ENCODE measurements at regions not wholly inside any gene's neighbourhood (a gene's known extent, or its start where the extent isn't known, plus 50 kb on each side); places are given as distances from the start of the nearest gene placed in this dataset.
"Not testable (repeated sequence)": the region's sequence is repeated elsewhere in the genome, so short reads cannot be mapped to it uniquely, and the experiment has no call there.

DNA sequence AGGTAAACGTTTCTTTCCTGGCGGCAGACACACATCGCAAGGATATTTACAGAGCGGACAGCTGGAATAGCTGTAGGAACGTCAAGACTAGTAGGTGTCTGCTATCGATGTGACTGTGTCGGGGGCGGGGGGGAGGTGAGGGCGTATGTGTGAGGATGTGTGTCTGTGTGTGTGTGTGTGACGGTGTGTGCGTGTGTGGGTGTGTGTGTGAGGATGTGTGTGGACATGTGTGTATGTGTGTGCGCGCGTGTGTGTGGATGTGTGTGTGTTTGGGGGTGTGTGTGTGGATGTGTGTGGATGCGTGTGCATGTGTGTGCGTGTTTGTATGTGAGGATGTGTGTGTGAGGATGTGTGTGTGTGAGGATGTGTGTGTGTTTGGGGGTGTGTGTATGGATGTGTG, 55.4 kb downstream of the PNMA6F start:
- intact Hi-C loops (cut with DNase I): not testable (repeated sequence)

DNA sequence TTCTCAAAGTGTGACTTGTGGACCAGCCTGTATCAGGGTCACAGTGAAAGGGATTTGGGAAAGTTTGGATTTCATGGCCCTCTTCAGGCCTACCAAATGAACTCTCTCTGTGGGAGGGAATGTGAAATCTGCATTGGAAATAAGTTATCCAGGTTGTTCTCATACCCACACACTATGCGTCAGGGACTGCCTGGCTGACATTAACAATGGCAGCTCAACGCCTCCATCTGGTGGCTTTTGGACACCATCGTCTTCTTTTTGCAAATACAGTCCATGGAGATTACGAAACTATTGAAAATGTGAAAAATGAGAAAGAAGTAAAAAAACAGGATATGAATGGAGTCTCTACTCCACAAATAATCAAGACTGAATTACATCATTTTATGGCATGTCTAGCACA, 61.1 kb downstream of the PNMA6F start:
- intact Hi-C loops (cut with DNase I); DNase-seq (ENCODE audit: low spot score): not testable (repeated sequence)

More for the DNA sequence above, 55.4 kb downstream of the PNMA6F start:
- peak; percentile 51 for DNase-seq (ENCODE audit: low spot score)

DNA sequence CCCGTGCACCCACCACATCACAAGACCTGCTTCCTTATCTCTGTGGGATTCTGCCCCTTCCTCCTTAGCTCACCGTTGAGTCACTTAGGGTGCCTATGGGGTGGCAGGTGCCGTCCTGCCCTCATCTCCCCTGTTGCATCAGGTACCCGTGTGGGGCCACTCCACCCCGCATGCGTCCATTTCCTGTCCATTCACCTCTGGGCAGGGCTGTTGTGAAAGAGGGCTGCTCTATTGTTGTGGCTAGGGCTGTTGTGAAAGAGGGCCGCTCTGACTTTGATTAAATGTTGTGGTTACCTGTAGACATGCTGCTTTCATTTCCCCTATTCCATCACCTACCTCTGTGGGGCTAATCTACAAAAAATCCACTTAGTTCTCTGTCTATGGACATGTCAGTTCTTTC, 68.3 kb downstream of the PNMA6F start:
- intact Hi-C loops (cut with DNase I): not testable (repeated sequence)

GRCh38 chrX:153252378-153253129, 69.0 kb downstream of the PNMA6F start:
- DNase-seq (ENCODE audit: low spot score): peak; percentile 76

More for the DNA sequence above, 68.3 kb downstream of the PNMA6F start:
- not testable (repeated sequence) for DNase-seq (ENCODE audit: low spot score)

DNA sequence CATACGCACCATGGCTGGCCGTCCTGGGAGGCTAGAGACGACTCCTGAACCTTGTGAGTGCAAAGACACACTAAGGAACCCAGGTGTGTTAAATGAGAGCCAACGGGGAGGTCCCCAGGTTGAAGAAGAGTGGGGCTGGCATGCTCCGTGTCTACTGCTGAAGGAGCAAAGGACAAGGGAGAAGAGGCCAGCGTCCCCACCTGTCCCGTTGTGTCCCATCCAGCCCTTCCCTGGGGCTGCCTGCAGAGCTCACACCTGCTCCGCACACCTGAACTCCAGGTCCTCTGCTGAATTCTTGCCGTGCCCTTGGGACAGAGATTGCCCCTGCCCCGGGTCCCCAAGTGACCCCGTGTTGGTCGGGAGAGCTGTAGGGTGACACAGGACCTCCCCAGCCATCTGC, 69.6 kb downstream of the PNMA6F start:
- DNase-seq (ENCODE audit: low spot score); intact Hi-C loops (cut with DNase I): not testable (repeated sequence)

More at GRCh38 chrX:153252378-153253129, 69.0 kb downstream of the PNMA6F start:
- intact Hi-C loops (cut with DNase I): not testable (repeated sequence)

- DNase-seq (ENCODE audit: low spot score); intact Hi-C loops (cut with DNase I): not testable (repeated sequence)
Measured at GRCh38 chrX:153250762-153251161, 70.8 kb downstream of the PNMA6F start.

DNA sequence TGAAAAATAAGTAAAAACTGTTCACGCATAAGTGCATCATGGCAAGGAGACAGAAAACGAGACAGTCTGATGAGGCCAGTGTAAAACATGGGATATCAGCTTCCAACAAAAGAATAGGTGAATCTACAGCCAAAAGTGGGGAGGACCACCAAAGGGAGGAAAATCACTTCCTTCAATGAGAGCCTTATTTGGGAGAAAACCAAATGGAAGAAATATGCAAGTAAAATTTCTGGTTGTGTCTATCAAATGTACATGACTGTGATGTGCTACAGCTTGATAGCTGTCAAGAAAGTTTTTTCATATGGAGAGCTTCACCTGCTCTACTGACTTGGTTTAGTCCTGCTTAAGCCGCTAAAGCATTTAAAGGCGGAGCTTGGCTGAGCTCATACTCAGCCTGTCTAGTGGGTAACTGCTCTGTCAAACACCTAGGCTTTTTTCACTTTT, 66.2 kb downstream of the MAGEA1 start:
- intact Hi-C loops (cut with DNase I): no loop called here
- DNase-seq (ENCODE audit: low spot score): no peak

DNA sequence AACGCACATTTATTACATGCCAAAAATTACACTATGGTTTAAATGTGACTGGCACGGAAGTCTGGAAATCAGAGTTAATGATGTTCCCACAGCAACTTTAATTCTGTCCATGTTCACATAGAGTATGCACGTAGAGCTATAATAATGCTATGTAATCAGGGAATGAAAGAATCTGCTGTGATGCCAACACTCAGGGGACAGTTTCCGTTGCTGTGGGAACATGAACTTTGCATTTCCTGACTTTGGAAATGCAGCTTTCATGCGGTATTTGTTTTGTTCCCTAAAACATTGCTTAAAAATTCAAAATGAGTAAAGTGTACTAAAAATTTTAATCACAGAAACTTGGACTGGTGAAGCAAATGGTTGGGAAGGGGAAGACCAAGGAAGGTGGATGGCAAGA, 65.7 kb downstream of the MAGEA1 start:
- no peak for DNase-seq (ENCODE audit: low spot score)
- intact Hi-C loops (cut with DNase I): no loop called here

DNA sequence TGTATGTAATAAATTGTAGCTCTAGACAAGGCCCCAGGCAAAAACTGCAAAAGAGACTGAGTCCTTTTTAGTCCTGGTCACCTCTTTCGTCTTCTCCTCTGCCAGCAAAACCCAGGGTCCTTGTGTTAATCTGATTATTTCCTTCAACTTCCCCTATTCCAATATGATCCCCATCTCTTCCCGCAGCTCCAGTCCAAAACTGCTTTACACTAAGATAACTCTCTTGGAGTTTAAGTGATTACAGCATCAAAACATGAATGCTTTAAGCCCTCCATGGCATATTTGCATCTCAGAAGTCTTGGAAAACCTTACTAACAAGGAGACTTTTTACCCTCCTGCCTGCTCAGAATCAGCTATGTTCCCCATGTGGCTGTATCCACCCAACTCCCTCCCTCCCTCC, 59.3 kb downstream of the MAGEA1 start:
- DNase-seq (ENCODE audit: low spot score): no peak
- intact Hi-C loops (cut with DNase I): no loop called here

All from posterior vena cava (tissue), 2 donors.